22Rv1 (cell line): ENCODE measurements at regions not wholly inside any gene's neighbourhood (a gene's known extent, or its start where the extent isn't known, plus 50 kb on each side); places are given as distances from the start of the nearest gene placed in this dataset.

ENCODE experiments used
- CTCF ChIP-seq: fragments of 450-650 bp; IDR thresholded peaks from 2 replicates; pipeline ENCODE4 v1.5.1; 2017; ENCODE audit warnings: mild to moderate bottlenecking
- ZFX ChIP-seq: fragments of 450-650 bp; IDR thresholded peaks from 2 replicates; pipeline ENCODE4 v1.6.1; 2017; ENCODE audit warnings: antibody characterized with exemption, borderline replicate concordance

- TF ChIP-seq CTCF (no peak), ZFX (no peak)
These were observed 587.6 kb downstream of the NPHP4 start for GRCh38 chr1:5404412-5405203.
